ENCODE measurements at regions not wholly inside any gene's neighbourhood (a gene's known extent, or its start where the extent isn't known, plus 50 kb on each side); places are given as distances from the start of the nearest gene placed in this dataset.

DNA sequence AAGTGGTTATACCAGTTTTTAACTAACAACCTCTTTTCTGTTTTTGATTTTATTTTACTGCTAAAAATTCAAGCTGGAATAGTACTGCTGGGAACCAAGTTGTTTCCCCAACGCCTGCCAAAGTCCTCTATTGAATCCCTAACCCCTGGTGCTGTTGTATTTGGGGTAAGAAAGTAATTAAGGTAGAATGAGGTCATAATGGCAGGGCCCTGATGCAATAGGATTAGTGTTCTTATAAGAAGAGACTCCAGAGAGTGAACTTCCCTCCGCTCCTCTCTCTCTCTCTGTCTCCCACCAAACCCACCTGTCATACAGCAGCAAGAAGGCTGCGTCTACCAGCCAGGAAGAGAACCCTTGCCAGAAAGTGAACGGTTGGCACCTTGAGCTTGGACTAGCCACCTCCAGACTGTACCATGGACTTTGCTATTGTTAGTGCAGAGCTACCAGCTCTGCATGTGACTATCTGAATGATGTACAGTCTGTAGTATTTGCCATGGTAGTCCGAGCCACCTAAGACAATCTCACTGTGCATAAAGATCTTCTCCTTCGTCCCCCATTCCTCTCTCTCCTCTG, 86.5 kb upstream of the KLF6 start:
- Histone ChIP-seq H3K4ac (ENCODE audit: low read depth, low read length) (no peak overlapping the region), H3K14ac (ENCODE audit: insufficient read depth, low read length) (no peak overlapping the region), H3K27ac (ENCODE audit: insufficient read length, low read depth, low read length) (no peak overlapping the region), H3K27me3 (ENCODE audit: insufficient read depth, low read length) (no peaks in the 10 kb centered on the region), H4K5ac (ENCODE audit: insufficient read length, low read depth, low read length) (no peak overlapping the region), H4K8ac (replicated peaks; ENCODE audit: insufficient read length, low read depth, low read length) (no peak overlapping the region), H3K18ac (ENCODE audit: insufficient read length, low read depth, low read length) (peak overlapping the region; percentile 47), H3K79me1 (ENCODE audit: insufficient read depth, low read depth, low read length, poor library complexity, severe bottlenecking) (no peaks in the 10 kb centered on the region), H3K4me2 (ENCODE audit: insufficient read depth, insufficient read length, low read length) (no peak overlapping the region), H3K56ac (ENCODE audit: insufficient read length, low read depth, low read length) (no peak overlapping the region), H3K9ac (ENCODE audit: extremely low read depth, insufficient read length, low read length) (no peak overlapping the region), H3K79me2 (ENCODE audit: insufficient read depth, low read length) (no peaks in the 10 kb centered on the region), H2AFZ (ENCODE audit: low read length) (no peak overlapping the region), H4K91ac (ENCODE audit: insufficient read length, low read depth, low read length) (no peak overlapping the region), H2BK120ac (ENCODE audit: low read depth, low read length, poor library complexity, severe bottlenecking) (no peak overlapping the region), H2BK15ac (ENCODE audit: low read depth, low read length) (no peak overlapping the region), H3T11ph (ENCODE audit: low read length) (no peak overlapping the region), H2BK5ac (ENCODE audit: insufficient read length, low read length) (no peak overlapping the region), H4K20me1 (ENCODE audit: control insufficient read depth, insufficient read depth, insufficient read length) (no peaks in the 10 kb centered on the region), H2BK20ac (ENCODE audit: low read depth, low read length, poor library complexity, severe bottlenecking) (no peak overlapping the region), H3K23me2 (ENCODE audit: insufficient read length, low read depth, low read length, poor library complexity, severe bottlenecking) (no peaks in the 10 kb centered on the region), H2AK5ac (ENCODE audit: insufficient read length, low read length) (no peak overlapping the region), H3K4me1 (ENCODE audit: insufficient read depth, low read length) (peaks cover 3% of the 10 kb centered on the region; the same call in 1 of the 2 replicates), H2BK12ac (ENCODE audit: insufficient read length, low read depth, low read length) (no peak overlapping the region), H3K23ac (ENCODE audit: insufficient read length, low read depth, low read length) (no peak overlapping the region), H3K9me3 (ENCODE audit: control insufficient read depth, low read depth, low read length) (no peaks in the 10 kb centered on the region)
- Mint-ChIP-seq H3K4me3 (no peak overlapping the region), H3K4me1 (peaks cover 19 to 29% of the 10 kb centered on the region in 2 experiments), H3K36me3 (ENCODE audit: insufficient read depth in 1 of 3, low read depth in 3 of 3) (no peaks in the 10 kb centered on the region), H3K27me3 (ENCODE audit: low read depth) (no peaks in the 10 kb centered on the region), H3K9me3 (no peaks in the 10 kb centered on the region), H3K27ac (peak overlapping the region in 1 of 3 experiments; percentile 9; a peak in 2 of 7 replicates)
- no peak for DNase-seq
- WGBS (ENCODE audit: extremely low coverage, insufficient read length, low lambda C conversion rate), result no CpG with 5 or more reads among the region's 6 CpGs
- TF ChIP-seq, protein P1, sequence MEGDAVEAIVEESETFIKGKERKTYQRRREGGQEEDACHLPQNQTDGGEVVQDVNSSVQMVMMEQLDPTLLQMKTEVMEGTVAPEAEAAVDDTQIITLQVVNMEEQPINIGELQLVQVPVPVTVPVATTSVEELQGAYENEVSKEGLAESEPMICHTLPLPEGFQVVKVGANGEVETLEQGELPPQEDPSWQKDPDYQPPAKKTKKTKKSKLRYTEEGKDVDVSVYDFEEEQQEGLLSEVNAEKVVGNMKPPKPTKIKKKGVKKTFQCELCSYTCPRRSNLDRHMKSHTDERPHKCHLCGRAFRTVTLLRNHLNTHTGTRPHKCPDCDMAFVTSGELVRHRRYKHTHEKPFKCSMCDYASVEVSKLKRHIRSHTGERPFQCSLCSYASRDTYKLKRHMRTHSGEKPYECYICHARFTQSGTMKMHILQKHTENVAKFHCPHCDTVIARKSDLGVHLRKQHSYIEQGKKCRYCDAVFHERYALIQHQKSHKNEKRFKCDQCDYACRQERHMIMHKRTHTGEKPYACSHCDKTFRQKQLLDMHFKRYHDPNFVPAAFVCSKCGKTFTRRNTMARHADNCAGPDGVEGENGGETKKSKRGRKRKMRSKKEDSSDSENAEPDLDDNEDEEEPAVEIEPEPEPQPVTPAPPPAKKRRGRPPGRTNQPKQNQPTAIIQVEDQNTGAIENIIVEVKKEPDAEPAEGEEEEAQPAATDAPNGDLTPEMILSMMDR (conservative IDR thresholded peaks at IDR 0.05), result no peak
